T-cell (primary cell): ENCODE measurements at regions not wholly inside any gene's neighbourhood (a gene's known extent, or its start where the extent isn't known, plus 50 kb on each side); places are given as distances from the start of the nearest gene placed in this dataset.

Source experiments
- ATAC-seq, 4 experiments: fragments of 200-7000 bp in 3 of 4; fragments of 150-1000 bp in 1 of 4; cut with Tn5 transposase; replicated peaks in 1 of 4; 1 replicate in 3 of 4; 2 replicates in 1 of 4; pipeline ENCODE4 v1.10.0; 2021; ENCODE audit warnings: moderate library complexity in 3 of 4, mild to moderate bottlenecking in 2 of 4, moderate number of reproducible peaks in 1 of 4
- CTCF ChIA-PET, 2 donors: fragments of 300-600 bp; sonication (Branson Sonifier 250); formaldehyde crosslinking; loops; one replicate each; lab custom pipeline; 2022; ENCODE audit warnings: antibody characterized with exemption in 2 of 2; lab: Charles Lee
- POLR2A ChIA-PET, 2 donors: fragments of 300-600 bp; sonication (Branson Sonifier 250); formaldehyde crosslinking; loops; one replicate each; lab custom pipeline; 2022; ENCODE audit warnings: antibody characterized with exemption in 2 of 2; lab: Charles Lee
- DNase-seq, 35 experiments: peaks; one replicate each; pipeline versions ENCODE4 v3.0.0 to v3.0.0-alpha.2; 2013 to 2023
- H3K27ac ChIP-seq: one replicate; pipeline ENCODE4 v1.5.1; 2013; ENCODE audit warnings: low read length
- H3K27me3 ChIP-seq, 2 experiments: replicated peaks in 1 of 2; 1 replicate in 1 of 2; 2 replicates in 1 of 2; pipeline versions ENCODE4 v1.6.1 to v1.7.0; 2013; ENCODE audit warnings: low read length in 1 of 2, mixed read lengths in 1 of 2; ENCODE audit not compliant: control insufficient read depth in 2 of 2, insufficient read depth in 2 of 2; ENCODE audit errors: extremely low read depth in 1 of 2
- H3K36me3 ChIP-seq, 2 donors: 1 replicate in 1 of 2; 2 replicates in 1 of 2; pipeline versions ENCODE4 v1.6.1 to v1.7.0; 2013; ENCODE audit warnings: low read length in 1 of 2; ENCODE audit not compliant: control insufficient read depth in 2 of 2, insufficient read depth in 1 of 2; ENCODE audit errors: extremely low read depth in 1 of 2
- H3K4me1 ChIP-seq, 2 experiments: 1 replicate in 1 of 2; 2 replicates in 1 of 2; pipeline versions ENCODE4 v1.6.1 to v1.7.0; 2013; ENCODE audit warnings: low read length in 2 of 2, mixed read lengths in 1 of 2; ENCODE audit not compliant: insufficient read depth in 2 of 2, control insufficient read depth in 1 of 2; ENCODE audit errors: extremely low read depth in 1 of 2
- H3K4me3 ChIP-seq, 2 donors: 1 replicate in 1 of 2; 2 replicates in 1 of 2; pipeline versions ENCODE4 v1.5.1 to v1.7.0; 2013; ENCODE audit warnings: mild to moderate bottlenecking in 2 of 2, low read length in 1 of 2, moderate library complexity in 1 of 2; ENCODE audit not compliant: control insufficient read depth in 1 of 2; ENCODE audit errors: extremely low read depth in 1 of 2
- H3K9me3 ChIP-seq: 2 replicates; pipeline ENCODE4 v1.7.0; 2013
- H3K27ac Mint-ChIP-seq, 2 donors: one replicate each; pipeline ENCODE4 v1.8.0; 2020 to 2021; ENCODE audit warnings: mild to moderate bottlenecking in 2 of 2, mixed read lengths in 2 of 2
- H3K27me3 Mint-ChIP-seq, 2 donors: one replicate each; pipeline ENCODE4 v1.8.0; 2021 to 2022; ENCODE audit warnings: mixed read lengths in 2 of 2
- H3K36me3 Mint-ChIP-seq: one replicate; pipeline ENCODE4 v1.8.0; 2021; ENCODE audit warnings: mixed read lengths
- H3K4me1 Mint-ChIP-seq, 3 donors: one replicate each; pipeline ENCODE4 v1.8.0; 2020 to 2022; ENCODE audit warnings: mixed read lengths in 3 of 3, mild to moderate bottlenecking in 1 of 3
- H3K4me3 Mint-ChIP-seq, 3 donors: one replicate each; pipeline ENCODE4 v1.8.0; 2020 to 2022; ENCODE audit warnings: mild to moderate bottlenecking in 3 of 3, mixed read lengths in 3 of 3, moderate library complexity in 3 of 3
- H3K9me3 Mint-ChIP-seq, 3 donors: one replicate each; pipeline ENCODE4 v1.8.0; 2020 to 2022; ENCODE audit warnings: mixed read lengths in 3 of 3
- WGBS: methylation state at CpG from one replicate; pipeline ENCODE4 v1.1.5; 2013; ENCODE audit warnings: missing lambda C conversion rate; ENCODE audit not compliant: insufficient coverage; 5-methylcytosine and 5-hydroxymethylcytosine counted together

- Mint-ChIP-seq H3K4me1 (no peaks in the 10 kb centered on the region), H3K9me3 (peaks cover 5 to 19% (median 8%) of the 10 kb centered on the region in 3 donors), H3K27ac (no peak overlapping the region), H3K36me3 (no peaks in the 10 kb centered on the region), H3K4me3 (no peak overlapping the region), H3K27me3 (peaks cover 2 to 22% of the 10 kb centered on the region in 2 donors)
- Histone ChIP-seq H3K4me3 (no peak overlapping the region), H3K4me1 (no peaks in the 10 kb centered on the region), H3K9me3 (no peaks in the 10 kb centered on the region), H3K27ac (no peak overlapping the region), H3K27me3 (peaks cover 0 to 2% of the 10 kb centered on the region in 2 experiments), H3K36me3 (no peaks in the 10 kb centered on the region)
- no CpG with 5 or more reads among the region's 2 CpGs for WGBS
- ATAC-seq, result no peak
- no peak for DNase-seq
- ChIA-PET CTCF (no interaction called here), POLR2A (no interaction called here)
These were observed 78.5 kb upstream of the LYZL1 start for GRCh38 chr10:29210266-29210868.

- Mint-ChIP-seq H3K27me3 (peaks cover 2 to 8% of the 10 kb centered on the region in 2 donors), H3K4me3 (no peak overlapping the region), H3K27ac (no peak overlapping the region), H3K36me3 (no peaks in the 10 kb centered on the region), H3K9me3 (peaks cover 5 to 18% (median 8%) of the 10 kb centered on the region in 3 donors), H3K4me1 (no peaks in the 10 kb centered on the region)
- ATAC-seq, result no peak
- CTCF ChIA-PET, result no interaction called here
- Histone ChIP-seq H3K36me3 (no peaks in the 10 kb centered on the region), H3K27me3 (no peaks in the 10 kb centered on the region), H3K4me3 (no peak overlapping the region), H3K27ac (no peak overlapping the region), H3K4me1 (no peaks in the 10 kb centered on the region), H3K9me3 (no peaks in the 10 kb centered on the region)
- no peak for DNase-seq
- POLR2A ChIA-PET, result no interaction called here
- no CpG with 5 or more reads among the region's 3 CpGs for WGBS
These were observed 76.3 kb upstream of the LYZL1 start for GRCh38 chr10:29212597-29212996.

- no peak for DNase-seq
- no peak for ATAC-seq
- Mint-ChIP-seq H3K4me3 (no peak overlapping the region), H3K4me1 (no peaks in the 10 kb centered on the region), H3K36me3 (no peaks in the 10 kb centered on the region), H3K9me3 (peaks cover 5 to 15% (median 8%) of the 10 kb centered on the region in 3 donors), H3K27ac (no peak overlapping the region), H3K27me3 (peaks cover 2 to 8% of the 10 kb centered on the region in 2 donors)
- Histone ChIP-seq H3K4me1 (no peaks in the 10 kb centered on the region), H3K27me3 (no peaks in the 10 kb centered on the region), H3K4me3 (no peak overlapping the region), H3K36me3 (no peaks in the 10 kb centered on the region), H3K27ac (no peak overlapping the region), H3K9me3 (no peaks in the 10 kb centered on the region)
- ChIA-PET CTCF (no interaction called here), POLR2A (no interaction called here)
- no CpG with 5 or more reads among the region's 3 CpGs for WGBS
These were observed 74.3 kb upstream of the LYZL1 start for GRCh38 chr10:29214551-29214950.

- WGBS, result 100% methylated on average over 2 of the region's 6 CpGs
These were observed 71.6 kb upstream of the LYZL1 start for GRCh38 chr10:29217292-29217738.

GRCh38 chr10:29223326-29223725 is 65.5 kb upstream of the LYZL1 start:
- Histone ChIP-seq H3K4me3 (no peak overlapping the region), H3K27me3 (peaks cover 0 to 4% of the 10 kb centered on the region in 2 experiments), H3K4me1 (no peaks in the 10 kb centered on the region), H3K36me3 (no peaks in the 10 kb centered on the region), H3K9me3 (no peaks in the 10 kb centered on the region), H3K27ac (no peak overlapping the region)
- no peak for DNase-seq
- ATAC-seq, result no peak
- peaks cover 6 to 11% of the 10 kb centered on the region in 2 donors for H3K27me3 Mint-ChIP-seq
- no peak overlapping the region for H3K27ac Mint-ChIP-seq
- POLR2A ChIA-PET, result no interaction called here
- H3K4me1 Mint-ChIP-seq, result no peaks in the 10 kb centered on the region
- H3K4me3 Mint-ChIP-seq, result no peak overlapping the region
- H3K36me3 Mint-ChIP-seq, result no peaks in the 10 kb centered on the region
- CTCF ChIA-PET, result no interaction called here
- H3K9me3 Mint-ChIP-seq, result peaks cover 0 to 4% (median 0%) of the 10 kb centered on the region in 3 donors
- 81% methylated on average over 4 of the region's 4 CpGs for WGBS

More at GRCh38 chr10:29217292-29217738, 71.6 kb upstream of the LYZL1 start:
- Mint-ChIP-seq H3K4me1 (no peaks in the 10 kb centered on the region), H3K36me3 (no peaks in the 10 kb centered on the region), H3K27me3 (peaks cover 2 to 11% of the 10 kb centered on the region in 2 donors), H3K4me3 (no peak overlapping the region), H3K27ac (no peak overlapping the region), H3K9me3 (peaks cover 0 to 8% (median 8%) of the 10 kb centered on the region in 3 donors)
- ChIA-PET CTCF (no interaction called here), POLR2A (no interaction called here)
- DNase-seq, result no peak
- Histone ChIP-seq H3K27ac (no peak overlapping the region), H3K9me3 (no peaks in the 10 kb centered on the region), H3K27me3 (no peaks in the 10 kb centered on the region), H3K4me1 (no peaks in the 10 kb centered on the region), H3K36me3 (no peaks in the 10 kb centered on the region), H3K4me3 (no peak overlapping the region)
- ATAC-seq, result no peak

- Mint-ChIP-seq H3K9me3 (peaks cover 0 to 4% (median 0%) of the 10 kb centered on the region in 3 donors), H3K27ac (no peak overlapping the region), H3K36me3 (no peaks in the 10 kb centered on the region), H3K4me3 (no peak overlapping the region), H3K4me1 (no peaks in the 10 kb centered on the region), H3K27me3 (peaks cover 10 to 15% of the 10 kb centered on the region in 2 donors)
- CTCF ChIA-PET, result no interaction called here
- Histone ChIP-seq H3K27me3 (peaks cover 0 to 9% of the 10 kb centered on the region in 2 experiments), H3K27ac (no peak overlapping the region), H3K9me3 (no peaks in the 10 kb centered on the region), H3K4me1 (no peaks in the 10 kb centered on the region), H3K4me3 (no peak overlapping the region), H3K36me3 (no peaks in the 10 kb centered on the region)
- WGBS, result no CpG with 5 or more reads among the region's 1 CpG
- ATAC-seq, result no peak
- DNase-seq, result no peak
- POLR2A ChIA-PET, result interaction anchor here in 1 of 2 donors (0.6 kb wide), 1 partner anchor 77 kb away, joined by 3 read pairs; no protein-coding TSS in a partner anchor
These were observed 64.2 kb upstream of the LYZL1 start for GRCh38 chr10:29224631-29225030.
